HepG2 (cell line): ENCODE measurements at regions not wholly inside any gene's neighbourhood (a gene's known extent, or its start where the extent isn't known, plus 50 kb on each side); places are given as distances from the start of the nearest gene placed in this dataset.

ENCODE experiments used
- ATAC-seq: fragments of 200-7000 bp; cut with Tn5 transposase; 3 replicates; pipeline ENCODE4 v1.9.1; 2020; ENCODE audit warnings: mild to moderate bottlenecking, moderate library complexity
- BruUV-seq: library from RNA; stranded (reverse); fragments of 400-500 nt; replicated peaks from 2 replicates; lab custom pipeline; 2021; lab: Mats Ljungman, UMichigan
- CTCF ChIA-PET: fragments of 300-600 bp; formaldehyde crosslinking; extraction: SDS; loops from one replicate; lab custom pipeline; 2021; ENCODE audit warnings: low total read pairs, inconsistent platforms, low intra/inter-chr PET ratio; lab: Yijun Ruan, JAX
- POLR2A ChIA-PET: fragments of 350-600 bp; sonication (Branson Sonifier 250); formaldehyde crosslinking; loops from one replicate; lab custom pipeline; 2020; ENCODE audit warnings: antibody characterized with exemption, inconsistent platforms; lab: Yijun Ruan, JAX
- DNase-seq: peaks from one replicate; pipeline ENCODE4 v3.0.0-alpha.2; 2015; ENCODE audit warnings: low spot score
- FAIRE-seq: peaks from 3 replicates; lab custom pipeline; 2011; peaks lifted over from hg19 to GRCh38; lab: Jason Lieb, UNC
- H2AFZ ChIP-seq: one replicate; pipeline ENCODE4 v1.6.1; 2011; ENCODE audit warnings: low read length, inconsistent platforms
- H3K27ac ChIP-seq: fragments of 300-600 bp; 3 replicates; pipeline ENCODE4 v1.8.0; 2011; ENCODE audit warnings: mixed run types, mild to moderate bottlenecking, mixed read lengths, low read length, inconsistent platforms; ENCODE audit not compliant: insufficient read depth; ENCODE audit errors: extremely low read length
- H3K27me3 ChIP-seq, 2 experiments: fragments of 200-600 bp in 1 of 2; 2 replicates in 1 of 2; 3 replicates in 1 of 2; pipeline versions ENCODE4 v1.6.0 to v1.8.0; 2011; ENCODE audit warnings: low read length in 2 of 2, mild to moderate bottlenecking in 2 of 2, moderate library complexity in 2 of 2, inconsistent platforms in 1 of 2; ENCODE audit not compliant: insufficient read depth in 2 of 2, control insufficient read depth in 1 of 2
- H3K36me3 ChIP-seq, 2 experiments: fragments of 200-600 bp in 1 of 2; replicated peaks in 1 of 2; 2 replicates in 1 of 2; 3 replicates in 1 of 2; pipeline versions ENCODE4 v1.5.1 to v1.8.0; 2011; ENCODE audit warnings: low read length in 2 of 2, inconsistent platforms in 1 of 2; ENCODE audit not compliant: insufficient read depth in 2 of 2, control insufficient read depth in 1 of 2
- H3K4me1 ChIP-seq: 2 replicates; pipeline ENCODE4 v1.5.1; 2012; ENCODE audit warnings: low read length, inconsistent platforms; ENCODE audit not compliant: insufficient read depth
- H3K4me2 ChIP-seq: 2 replicates; pipeline ENCODE4 v1.6.0; 2011; ENCODE audit warnings: low read depth, low read length, inconsistent platforms
- H3K4me3 ChIP-seq, 3 experiments: fragments of 200-600 bp in 1 of 3; sonication (generic), shearing (Covaris generic) in 1 of 3; replicated peaks in 1 of 3; 2 replicates each; pipeline ENCODE4 v1.5.1; 2011 to 2016; ENCODE audit warnings: low read length in 3 of 3, inconsistent platforms in 2 of 3, low read depth in 2 of 3, mild to moderate bottlenecking in 2 of 3, control low read depth in 1 of 3, mixed read lengths in 1 of 3; ENCODE audit not compliant: insufficient read depth in 1 of 3
- H3K79me2 ChIP-seq: one replicate; pipeline ENCODE4 v1.6.1; 2011; ENCODE audit warnings: low read length, inconsistent platforms; ENCODE audit not compliant: insufficient read depth
- H3K9ac ChIP-seq: 2 replicates; pipeline ENCODE4 v1.6.0; 2011; ENCODE audit warnings: mild to moderate bottlenecking, low read depth, low read length, inconsistent platforms; ENCODE audit not compliant: insufficient read depth
- H3K9me3 ChIP-seq: 2 replicates; pipeline ENCODE4 v1.5.1; 2012; ENCODE audit warnings: mild to moderate bottlenecking, low read length
- H4K20me1 ChIP-seq: 2 replicates; pipeline ENCODE4 v1.6.0; 2011; ENCODE audit warnings: inconsistent platforms, mild to moderate bottlenecking, low read length, moderate library complexity; ENCODE audit not compliant: insufficient read depth
- ELF1 ChIP-seq: sonication (generic); formaldehyde crosslinking; IDR thresholded peaks from 2 replicates; pipeline ENCODE4 v1.4.0; 2020; ENCODE audit warnings: missing genetic modification reagents
- ERF ChIP-seq: IDR thresholded peaks from 2 replicates; pipeline ENCODE4 v1.6.1; 2018; ENCODE audit warnings: missing biosample characterization, missing genetic modification reagents
- MED13 ChIP-seq: sonication (generic); formaldehyde crosslinking; IDR thresholded peaks from 2 replicates; pipeline ENCODE4 v1.5.0; 2020; ENCODE audit warnings: missing genetic modification reagents
- NBN ChIP-seq: fragments of 450-650 bp; conservative IDR thresholded peaks from 2 replicates; pipeline ENCODE4 v1.6.1; 2017
- PHF8 ChIP-seq: sonication (generic); formaldehyde crosslinking; IDR thresholded peaks from 2 replicates; pipeline ENCODE4 v1.5.0; 2020; ENCODE audit warnings: missing genetic modification reagents
- RFXAP ChIP-seq: sonication (generic); formaldehyde crosslinking; IDR thresholded peaks from 2 replicates; pipeline ENCODE4 v1.4.0; 2020; ENCODE audit warnings: missing genetic modification reagents, borderline replicate concordance
- RXRA ChIP-seq: sonication (generic); formaldehyde crosslinking; IDR thresholded peaks from 2 replicates; pipeline ENCODE4 v1.5.1; 2020; ENCODE audit warnings: missing genetic modification reagents
- TCF7L2 ChIP-seq: IDR thresholded peaks from 2 replicates; pipeline ENCODE4 v1.6.1; 2011; ENCODE audit warnings: mild to moderate bottlenecking, low read depth, low read length, moderate library complexity
- TP53 ChIP-seq: sonication (generic); formaldehyde crosslinking; conservative IDR thresholded peaks from 2 replicates; pipeline ENCODE4 v1.4.0; 2020; ENCODE audit warnings: missing genetic modification reagents
- ZNF260 ChIP-seq: sonication (generic); formaldehyde crosslinking; IDR thresholded peaks from 2 replicates; pipeline ENCODE4 v1.4.0; 2020; ENCODE audit warnings: missing genetic modification reagents, low read depth, mild to moderate bottlenecking, borderline replicate concordance
- WGBS: methylation state at CpG from one replicate; pipeline ENCODE4 v1.1.6; 2017; ENCODE audit warnings: low lambda C conversion rate; 5-methylcytosine and 5-hydroxymethylcytosine counted together
- in situ Hi-C: cut with HindIII; loops from 2 replicates; pipeline ENCODE4 v1.10.0; 2017; ENCODE audit warnings: low pct_unique_long_range_greater_than_20kb; ENCODE audit not compliant: extremely low pct_ligation_motif_present
- intact Hi-C: fragments of 100-400 bp; cut with micrococcal nuclease; formaldehyde crosslinking; loops from one replicate; pipeline ENCODE4 v1.10.0; 2022; ENCODE audit not compliant: unreplicated experiment

GRCh38 chr4:130424211-130424610, 1328.3 kb downstream of the C4orf33 start:
- FAIRE-seq (no peak), ATAC-seq (no peak), DNase-seq (no peak)
- in situ Hi-C loops (no loop called here), intact Hi-C loops (no loop called here)
- POLR2A ChIA-PET: no interaction called here
- H3K9me3 ChIP-seq: no peaks in the 10 kb centered on the region
- H3K4me2 ChIP-seq: no peak overlapping the region
- BruUV-seq: no TSS peak
- H3K27ac ChIP-seq: no peak overlapping the region
- H3K36me3 ChIP-seq: no peaks in the 10 kb centered on the region
- no peaks in the 10 kb centered on the region for H4K20me1 ChIP-seq
- no peak overlapping the region for H2AFZ ChIP-seq
- H3K79me2 ChIP-seq: no peaks in the 10 kb centered on the region
- H3K27me3 ChIP-seq: no peaks in the 10 kb centered on the region
- no peak overlapping the region for H3K9ac ChIP-seq
- 33% methylated on average over 3 of the region's 3 CpGs for WGBS
- CTCF ChIA-PET: no interaction called here
- H3K4me3 ChIP-seq: no peak overlapping the region
- H3K4me1 ChIP-seq: no peaks in the 10 kb centered on the region
- no peak for TF ChIP-seq MED13 (CRISPR knock-in tag)
- no peak for TF ChIP-seq ZNF260 (CRISPR knock-in tag)
- no peak for TF ChIP-seq ERF
- TF ChIP-seq TP53 (CRISPR knock-in tag): no peak
- TF ChIP-seq TCF7L2: no peak
- TF ChIP-seq ELF1 (CRISPR knock-in tag): no peak
- no peak for TF ChIP-seq NBN
- no peak for TF ChIP-seq RFXAP (CRISPR knock-in tag)
- TF ChIP-seq RXRA (CRISPR knock-in tag): no peak
- TF ChIP-seq, all 625 proteins: peak for 0

DNA sequence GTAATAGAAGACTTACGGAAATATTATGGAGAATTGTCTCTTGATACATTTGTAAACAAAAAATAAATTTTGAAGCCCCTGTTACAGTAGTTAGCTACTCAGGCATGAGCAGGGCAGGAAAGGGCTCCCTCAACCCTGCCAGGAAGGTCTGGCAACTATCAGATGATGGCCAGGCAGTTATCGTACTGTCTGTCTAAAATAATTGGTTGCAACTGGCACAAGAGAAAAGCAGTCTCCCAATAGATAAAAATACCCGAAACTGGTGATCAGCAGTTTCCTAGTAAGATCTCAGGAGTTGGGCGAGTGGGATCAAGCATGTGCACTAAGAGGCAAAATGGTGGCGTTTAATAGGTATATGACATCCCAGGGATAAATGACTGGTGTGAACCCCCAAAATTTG, 1336.3 kb downstream of the C4orf33 start:
- intact Hi-C loops (no loop called here), in situ Hi-C loops (no loop called here)
- H3K4me2 ChIP-seq: no peak overlapping the region
- no peak for TF ChIP-seq PHF8 (CRISPR knock-in tag)
- H2AFZ ChIP-seq: no peak overlapping the region
- H3K4me3 ChIP-seq: no peak overlapping the region
- POLR2A ChIA-PET: no interaction called here
- no peak overlapping the region for H3K9ac ChIP-seq
- no peaks in the 10 kb centered on the region for H4K20me1 ChIP-seq
- H3K9me3 ChIP-seq: no peaks in the 10 kb centered on the region
- H3K79me2 ChIP-seq: no peaks in the 10 kb centered on the region
- H3K4me1 ChIP-seq: no peaks in the 10 kb centered on the region
- H3K27me3 ChIP-seq: no peaks in the 10 kb centered on the region
- ATAC-seq (no peak), FAIRE-seq (no peak), DNase-seq (no peak)
- 2% methylated on average over 5 of the region's 5 CpGs for WGBS
- no peaks in the 10 kb centered on the region for H3K36me3 ChIP-seq
- BruUV-seq: no TSS peak
- CTCF ChIA-PET: no interaction called here
- H3K27ac ChIP-seq: no peak overlapping the region
